ENCODE measurements at regions not wholly inside any gene's neighbourhood (a gene's known extent, or its start where the extent isn't known, plus 50 kb on each side); places are given as distances from the start of the nearest gene placed in this dataset.

GRCh38 chr4:36786519-36786918 is 458.0 kb upstream of the NWD2 start:
- POLR2A ChIA-PET = no interaction called here
- Histone ChIP-seq H3K36me3 (ENCODE audit: control insufficient read depth in 2 of 2, insufficient read depth in 1 of 2, low read length in 2 of 2) (no peaks in the 10 kb centered on the region), H3K27ac (ENCODE audit: extremely low read depth, low read depth, low read length) (no peak overlapping the region), H3K9me3 (ENCODE audit: control insufficient read depth, insufficient read depth, low read depth, low read length) (no peaks in the 10 kb centered on the region), H3K4me1 (ENCODE audit: control insufficient read depth, insufficient read depth, low read length) (no peaks in the 10 kb centered on the region), H3K4me3 (ENCODE audit: low read depth, low read length) (no peak overlapping the region)
- CTCF ChIA-PET = no interaction called here
- TF ChIP-seq, protein P1, sequence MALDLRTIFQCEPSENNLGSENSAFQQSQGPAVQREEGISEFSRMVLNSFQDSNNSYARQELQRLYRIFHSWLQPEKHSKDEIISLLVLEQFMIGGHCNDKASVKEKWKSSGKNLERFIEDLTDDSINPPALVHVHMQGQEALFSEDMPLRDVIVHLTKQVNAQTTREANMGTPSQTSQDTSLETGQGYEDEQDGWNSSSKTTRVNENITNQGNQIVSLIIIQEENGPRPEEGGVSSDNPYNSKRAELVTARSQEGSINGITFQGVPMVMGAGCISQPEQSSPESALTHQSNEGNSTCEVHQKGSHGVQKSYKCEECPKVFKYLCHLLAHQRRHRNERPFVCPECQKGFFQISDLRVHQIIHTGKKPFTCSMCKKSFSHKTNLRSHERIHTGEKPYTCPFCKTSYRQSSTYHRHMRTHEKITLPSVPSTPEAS (tag by site-specific recombination; IDR thresholded peaks at IDR 0.05) = no peak
- TF ChIP-seq, protein P2, sequence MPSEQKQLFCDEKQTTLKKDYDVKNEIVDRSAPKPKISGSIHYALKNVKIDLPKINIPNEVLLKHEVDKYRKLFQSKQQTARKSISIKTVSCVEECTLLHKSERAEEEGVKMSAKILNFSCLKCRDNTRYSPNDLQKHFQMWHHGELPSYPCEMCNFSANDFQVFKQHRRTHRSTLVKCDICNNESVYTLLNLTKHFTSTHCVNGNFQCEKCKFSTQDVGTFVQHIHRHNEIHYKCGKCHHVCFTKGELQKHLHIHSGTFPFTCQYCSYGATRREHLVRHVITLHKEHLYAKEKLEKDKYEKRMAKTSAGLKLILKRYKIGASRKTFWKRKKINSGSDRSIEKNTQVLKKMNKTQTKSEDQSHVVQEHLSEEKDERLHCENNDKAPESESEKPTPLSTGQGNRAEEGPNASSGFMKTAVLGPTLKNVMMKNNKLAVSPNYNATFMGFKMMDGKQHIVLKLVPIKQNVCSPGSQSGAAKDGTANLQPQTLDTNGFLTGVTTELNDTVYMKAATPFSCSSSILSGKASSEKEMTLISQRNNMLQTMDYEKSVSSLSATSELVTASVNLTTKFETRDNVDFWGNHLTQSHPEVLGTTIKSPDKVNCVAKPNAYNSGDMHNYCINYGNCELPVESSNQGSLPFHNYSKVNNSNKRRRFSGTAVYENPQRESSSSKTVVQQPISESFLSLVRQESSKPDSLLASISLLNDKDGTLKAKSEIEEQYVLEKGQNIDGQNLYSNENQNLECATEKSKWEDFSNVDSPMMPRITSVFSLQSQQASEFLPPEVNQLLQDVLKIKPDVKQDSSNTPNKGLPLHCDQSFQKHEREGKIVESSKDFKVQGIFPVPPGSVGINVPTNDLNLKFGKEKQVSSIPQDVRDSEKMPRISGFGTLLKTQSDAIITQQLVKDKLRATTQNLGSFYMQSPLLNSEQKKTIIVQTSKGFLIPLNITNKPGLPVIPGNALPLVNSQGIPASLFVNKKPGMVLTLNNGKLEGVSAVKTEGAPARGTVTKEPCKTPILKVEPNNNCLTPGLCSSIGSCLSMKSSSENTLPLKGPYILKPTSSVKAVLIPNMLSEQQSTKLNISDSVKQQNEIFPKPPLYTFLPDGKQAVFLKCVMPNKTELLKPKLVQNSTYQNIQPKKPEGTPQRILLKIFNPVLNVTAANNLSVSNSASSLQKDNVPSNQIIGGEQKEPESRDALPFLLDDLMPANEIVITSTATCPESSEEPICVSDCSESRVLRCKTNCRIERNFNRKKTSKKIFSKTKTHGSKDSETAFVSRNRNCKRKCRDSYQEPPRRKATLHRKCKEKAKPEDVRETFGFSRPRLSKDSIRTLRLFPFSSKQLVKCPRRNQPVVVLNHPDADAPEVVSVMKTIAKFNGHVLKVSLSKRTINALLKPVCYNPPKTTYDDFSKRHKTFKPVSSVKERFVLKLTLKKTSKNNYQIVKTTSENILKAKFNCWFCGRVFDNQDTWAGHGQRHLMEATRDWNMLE (tag by site-specific recombination; conservative IDR thresholded peaks at IDR 0.05; ENCODE audit: low read depth) = no peak
- TF ChIP-seq ZNF311 (tag by site-specific recombination; IDR thresholded peaks at IDR 0.05; ENCODE audit: borderline replicate concordance) = no peak
- TF ChIP-seq ZNF791 (tag by site-specific recombination; IDR thresholded peaks at IDR 0.05) = no peak

DNA sequence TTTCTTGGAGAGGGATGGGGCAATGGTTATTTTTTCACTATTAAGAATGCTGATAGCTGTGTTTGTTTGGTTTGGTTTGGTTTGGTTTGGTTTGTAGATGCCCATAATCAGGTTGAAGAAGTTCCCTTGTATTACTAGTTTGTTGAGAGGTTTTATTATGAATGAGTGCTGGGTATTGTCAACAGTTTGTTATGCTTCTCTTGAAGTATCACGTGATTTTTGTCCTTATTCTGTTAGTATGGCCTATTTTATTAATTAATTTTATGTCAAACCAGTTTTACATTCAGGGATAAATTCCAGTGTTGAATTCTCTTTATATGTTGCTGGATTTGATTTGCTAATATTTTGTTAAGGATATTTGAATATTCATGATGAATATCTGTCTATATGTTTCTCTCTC is 449.8 kb upstream of the NWD2 start:
- ChIA-PET POLR2A (no interaction called here), CTCF (no interaction called here)
- Histone ChIP-seq H3K4me3 (ENCODE audit: low read depth, low read length) (no peak overlapping the region), H3K4me1 (ENCODE audit: control insufficient read depth, insufficient read depth, low read length) (no peaks in the 10 kb centered on the region), H3K9me3 (ENCODE audit: control insufficient read depth, insufficient read depth, low read depth, low read length) (no peaks in the 10 kb centered on the region), H3K27ac (ENCODE audit: extremely low read depth, low read depth, low read length) (no peak overlapping the region), H3K36me3 (ENCODE audit: control insufficient read depth in 2 of 2, insufficient read depth in 1 of 2, low read length in 2 of 2) (no peaks in the 10 kb centered on the region)
- TF ChIP-seq ZNF529 (tag by site-specific recombination; IDR thresholded peaks at IDR 0.05; ENCODE audit: insufficient replicate concordance) = no peak

- TF ChIP-seq ZNF777 (tag by site-specific recombination; IDR thresholded peaks at IDR 0.05; ENCODE audit: borderline replicate concordance) (no peak), ZNF292 (tag by site-specific recombination; IDR thresholded peaks at IDR 0.05; ENCODE audit: borderline replicate concordance, low read depth) (no peak), ZNF707 (tag by site-specific recombination; IDR thresholded peaks at IDR 0.05) (no peak), ZNF239 (tag by site-specific recombination; IDR thresholded peaks at IDR 0.05) (no peak), IKZF3 (tag by site-specific recombination; IDR thresholded peaks at IDR 0.05) (no peak), ZBTB1 (tag by site-specific recombination; IDR thresholded peaks at IDR 0.05) (no peak), PRDM1 (tag by site-specific recombination; IDR thresholded peaks at IDR 0.05) (no peak), MEIS1 (CRISPR knock-in tag; IDR thresholded peaks at IDR 0.05; ENCODE audit: borderline replicate concordance) (no peak), ZFP3 (tag by site-specific recombination; IDR thresholded peaks at IDR 0.05; ENCODE audit: low read depth) (no peak), ZNF366 (tag by site-specific recombination; conservative IDR thresholded peaks at IDR 0.05) (no peak)
- TF ChIP-seq, protein P3, sequence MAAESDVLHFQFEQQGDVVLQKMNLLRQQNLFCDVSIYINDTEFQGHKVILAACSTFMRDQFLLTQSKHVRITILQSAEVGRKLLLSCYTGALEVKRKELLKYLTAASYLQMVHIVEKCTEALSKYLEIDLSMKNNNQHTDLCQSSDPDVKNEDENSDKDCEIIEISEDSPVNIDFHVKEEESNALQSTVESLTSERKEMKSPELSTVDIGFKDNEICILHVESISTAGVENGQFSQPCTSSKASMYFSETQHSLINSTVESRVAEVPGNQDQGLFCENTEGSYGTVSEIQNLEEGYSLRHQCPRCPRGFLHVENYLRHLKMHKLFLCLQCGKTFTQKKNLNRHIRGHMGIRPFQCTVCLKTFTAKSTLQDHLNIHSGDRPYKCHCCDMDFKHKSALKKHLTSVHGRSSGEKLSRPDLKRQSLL (tag by site-specific recombination; IDR thresholded peaks at IDR 0.05) = no peak
- Histone ChIP-seq H3K27ac (ENCODE audit: extremely low read depth, low read depth, low read length) (no peak overlapping the region), H3K36me3 (ENCODE audit: control insufficient read depth in 2 of 2, insufficient read depth in 1 of 2, low read length in 2 of 2) (no peaks in the 10 kb centered on the region), H3K4me1 (ENCODE audit: control insufficient read depth, insufficient read depth, low read length) (no peaks in the 10 kb centered on the region), H3K4me3 (ENCODE audit: low read depth, low read length) (no peak overlapping the region), H3K9me3 (ENCODE audit: control insufficient read depth, insufficient read depth, low read depth, low read length) (no peaks in the 10 kb centered on the region)
- ChIA-PET CTCF (no interaction called here), POLR2A (no interaction called here)
These were observed 432.4 kb upstream of the NWD2 start for GRCh38 chr4:36812149-36812548.

Data from HEK293 (cell line).